GM23338 (cell line): ENCODE measurements at regions not wholly inside any gene's neighbourhood (a gene's known extent, or its start where the extent isn't known, plus 50 kb on each side); places are given as distances from the start of the nearest gene placed in this dataset.
A peak's percentile ranks its signal among the peaks of the same experiment; 100 is the strongest.

Experiments used
- ATAC-seq: fragments of 200-7000 bp; cut with Tn5 transposase; 3 replicates; pipeline ENCODE4 v1.9.1; 2020
- DNase-seq: peaks from one replicate; pipeline ENCODE4 v3.0.0-alpha.2; 2015; ENCODE audit warnings: low spot score
- H2AFZ ChIP-seq: fragments of 200-600 bp; sonication (generic); 2 replicates; pipeline ENCODE4 v1.8.0; 2016; ENCODE audit warnings: antibody characterized with exemption, mild to moderate bottlenecking, moderate library complexity
- H3F3A ChIP-seq: fragments of 200-600 bp; sonication (generic); replicated peaks from 2 replicates; pipeline ENCODE4 v1.8.0; 2017; ENCODE audit warnings: antibody characterized with exemption, mixed run types, low read depth
- H3K27ac ChIP-seq: fragments of 200-600 bp; sonication (generic); 2 replicates; pipeline ENCODE4 v1.6.1; 2016; ENCODE audit warnings: low read depth
- H3K27me3 ChIP-seq: fragments of 200-600 bp; sonication (generic); 2 replicates; pipeline ENCODE4 v1.8.0; 2016; ENCODE audit warnings: mild to moderate bottlenecking, mixed run types, moderate library complexity; ENCODE audit not compliant: insufficient read depth
- H3K36me3 ChIP-seq: fragments of 200-600 bp; sonication (generic); 2 replicates; pipeline ENCODE4 v1.8.0; 2016; ENCODE audit warnings: mild to moderate bottlenecking; ENCODE audit not compliant: insufficient read depth
- H3K4me1 ChIP-seq: fragments of 200-600 bp; sonication (generic); 2 replicates; pipeline ENCODE4 v1.8.0; 2016; ENCODE audit warnings: mild to moderate bottlenecking, moderate library complexity; ENCODE audit not compliant: insufficient read depth
- H3K4me2 ChIP-seq: fragments of 200-600 bp; sonication (generic); 2 replicates; pipeline ENCODE4 v1.7.1; 2017; ENCODE audit warnings: mixed run types
- H3K4me3 ChIP-seq: fragments of 200-600 bp; sonication (generic); 2 replicates; pipeline ENCODE4 v1.6.1; 2016; ENCODE audit warnings: mixed run types
- H3K79me2 ChIP-seq: fragments of 200-600 bp; sonication (generic); replicated peaks from 2 replicates; pipeline ENCODE4 v1.8.0; 2017; ENCODE audit warnings: mild to moderate bottlenecking; ENCODE audit not compliant: insufficient read depth
- H3K9me2 ChIP-seq: fragments of 200-600 bp; sonication (generic); 2 replicates; pipeline ENCODE4 v1.8.0; 2017; ENCODE audit not compliant: insufficient read depth
- H4K20me1 ChIP-seq: fragments of 200-600 bp; sonication (generic); replicated peaks from 2 replicates; pipeline ENCODE4 v1.8.0; 2017; ENCODE audit warnings: mild to moderate bottlenecking; ENCODE audit not compliant: insufficient read depth
- H3K27ac Mint-ChIP-seq: 2 replicates; pipeline ENCODE4 v1.8.0; 2020; ENCODE audit warnings: inconsistent platforms, mild to moderate bottlenecking, moderate library complexity, mixed read lengths
- H3K27me3 Mint-ChIP-seq: 3 replicates; pipeline ENCODE4 v1.8.0; 2022; ENCODE audit warnings: low read depth, mild to moderate bottlenecking, moderate library complexity, mixed read lengths, inconsistent platforms; ENCODE audit not compliant: insufficient read depth, poor library complexity
- H3K36me3 Mint-ChIP-seq: 3 replicates; pipeline ENCODE4 v1.8.0; 2021; ENCODE audit warnings: low read depth, mild to moderate bottlenecking, inconsistent platforms, moderate library complexity, mixed read lengths
- H3K4me1 Mint-ChIP-seq: 3 replicates; pipeline ENCODE4 v1.8.0; 2020; ENCODE audit warnings: mild to moderate bottlenecking, inconsistent platforms, mixed read lengths
- H3K4me3 Mint-ChIP-seq: 3 replicates; pipeline ENCODE4 v1.8.0; 2021; ENCODE audit warnings: moderate library complexity, mild to moderate bottlenecking, inconsistent platforms, mixed read lengths
- H3K9me3 Mint-ChIP-seq: 3 replicates; pipeline ENCODE4 v1.8.0; 2020; ENCODE audit warnings: moderate library complexity, mild to moderate bottlenecking, inconsistent platforms, mixed read lengths
- CREB1 ChIP-seq: fragments of 250-450 bp; sonication (Bioruptor Pico); IDR thresholded peaks from 2 replicates; pipeline ENCODE4 v1.5.0; 2020; ENCODE audit warnings: low read depth, mild to moderate bottlenecking, moderate library complexity
- ETS1 ChIP-seq: IDR thresholded peaks from 2 replicates; pipeline ENCODE4 v1.6.1; 2016; ENCODE audit warnings: antibody characterized with exemption
- EZH2 ChIP-seq: fragments of 200-600 bp; sonication (generic); IDR thresholded peaks from one replicate; pipeline ENCODE4 v1.8.0; 2017; ENCODE audit warnings: antibody characterized with exemption, mild to moderate bottlenecking, low read depth; ENCODE audit not compliant: unreplicated experiment
- JUNB ChIP-seq: IDR thresholded peaks from one replicate; pipeline ENCODE4 v1.6.1; 2016; ENCODE audit warnings: antibody characterized with exemption; ENCODE audit not compliant: unreplicated experiment
- POLR2AphosphoS5 ChIP-seq: IDR thresholded peaks from 2 replicates; pipeline ENCODE4 v1.6.1; 2016; ENCODE audit warnings: antibody characterized with exemption, low read depth
- REST ChIP-seq: IDR thresholded peaks from one replicate; pipeline ENCODE4 v1.6.1; 2018; ENCODE audit warnings: antibody characterized with exemption; ENCODE audit not compliant: unreplicated experiment
- STAT1 ChIP-seq: IDR thresholded peaks from one replicate; pipeline ENCODE4 v1.6.1; 2016; ENCODE audit warnings: antibody characterized with exemption; ENCODE audit not compliant: unreplicated experiment
- ZNF114 ChIP-seq: fragments of 250-450 bp; sonication (Bioruptor Pico); IDR thresholded peaks from 2 replicates; pipeline ENCODE4 v1.5.0; 2020; ENCODE audit warnings: mild to moderate bottlenecking, moderate library complexity
- ZNF331 ChIP-seq: fragments of 250-450 bp; sonication (Bioruptor Pico); IDR thresholded peaks from 2 replicates; pipeline ENCODE4 v1.5.0; 2020; ENCODE audit warnings: low read depth, mild to moderate bottlenecking, moderate library complexity
- ZNF462 ChIP-seq: fragments of 250-450 bp; sonication (Bioruptor Pico); IDR thresholded peaks from 2 replicates; pipeline ENCODE4 v1.5.0; 2020; ENCODE audit warnings: mild to moderate bottlenecking, moderate library complexity

GRCh38 chr4:119731778-119732177, 103.2 kb upstream of the PDE5A start:
- no peaks in the 10 kb centered on the region for H3K27me3 ChIP-seq
- peaks cover 6% of the 10 kb centered on the region; the same call in 1 of the 2 replicates for H3K4me1 ChIP-seq
- no peaks in the 10 kb centered on the region for H3F3A ChIP-seq
- no peak for TF ChIP-seq POLR2AphosphoS5
- TF ChIP-seq REST = no peak
- TF ChIP-seq ZNF331 (CRISPR knock-in tag) = no peak
- TF ChIP-seq EZH2 = no peak
- TF ChIP-seq ZNF114 (CRISPR knock-in tag) = no peak
- 0 out of 3 replicates have a peak, but pooled peaks cover 3% of the 10 kb centered on the region for H3K9me3 Mint-ChIP-seq
- DNase-seq (no peak), ATAC-seq (no peak)
- H3K27ac Mint-ChIP-seq = no peak overlapping the region
- H3K36me3 Mint-ChIP-seq = no peaks in the 10 kb centered on the region
- no peaks in the 10 kb centered on the region for H3K27me3 Mint-ChIP-seq
- no peak overlapping the region for H3K4me3 ChIP-seq
- no peak overlapping the region for H2AFZ ChIP-seq
- H3K36me3 ChIP-seq = no peaks in the 10 kb centered on the region
- peaks cover 16% of the 10 kb centered on the region; the same call in 2 of the 3 replicates for H3K4me1 Mint-ChIP-seq
- no peak overlapping the region for H3K4me3 Mint-ChIP-seq
- H3K27ac ChIP-seq = no peak overlapping the region
- H3K4me2 ChIP-seq = no peak overlapping the region
- H4K20me1 ChIP-seq = no peaks in the 10 kb centered on the region
- H3K9me2 ChIP-seq = peaks cover 5% of the 10 kb centered on the region; the same call in 1 of the 2 replicates
- no peaks in the 10 kb centered on the region for H3K79me2 ChIP-seq

GRCh38 chr4:119731146-119731742, 102.6 kb upstream of the PDE5A start:
- Histone ChIP-seq H3K4me1 (peaks cover 8% of the 10 kb centered on the region), H3K79me2 (no peaks in the 10 kb centered on the region), H3K27me3 (no peaks in the 10 kb centered on the region), H3K27ac (no peak overlapping the region), H3K4me3 (no peak overlapping the region), H4K20me1 (no peaks in the 10 kb centered on the region), H3K4me2 (no peak overlapping the region), H3F3A (no peaks in the 10 kb centered on the region), H3K9me2 (peaks cover 5% of the 10 kb centered on the region; the same call in 1 of the 2 replicates), H3K36me3 (no peaks in the 10 kb centered on the region), H2AFZ (no peak overlapping the region)
- Mint-ChIP-seq H3K4me3 (no peak overlapping the region), H3K4me1 (peaks cover 17% of the 10 kb centered on the region; the same call in 2 of the 3 replicates), H3K36me3 (no peaks in the 10 kb centered on the region), H3K27ac (no peak overlapping the region), H3K27me3 (no peaks in the 10 kb centered on the region), H3K9me3 (0 out of 3 replicates have a peak, but pooled peaks cover 3% of the 10 kb centered on the region)
- ATAC-seq = no peak
- TF ChIP-seq POLR2AphosphoS5 = no peak
- TF ChIP-seq JUNB = no peak
- no peak for TF ChIP-seq STAT1
- TF ChIP-seq ZNF331 (CRISPR knock-in tag) = no peak
- TF ChIP-seq EZH2 = no peak
- TF ChIP-seq ETS1 = no peak
- TF ChIP-seq CREB1 (CRISPR knock-in tag) = no peak
- no peak for TF ChIP-seq ZNF462 (CRISPR knock-in tag)
- DNase-seq = peak; percentile 2
